ENCODE measurements at regions not wholly inside any gene's neighbourhood (a gene's known extent, or its start where the extent isn't known, plus 50 kb on each side); places are given as distances from the start of the nearest gene placed in this dataset.

DNA sequence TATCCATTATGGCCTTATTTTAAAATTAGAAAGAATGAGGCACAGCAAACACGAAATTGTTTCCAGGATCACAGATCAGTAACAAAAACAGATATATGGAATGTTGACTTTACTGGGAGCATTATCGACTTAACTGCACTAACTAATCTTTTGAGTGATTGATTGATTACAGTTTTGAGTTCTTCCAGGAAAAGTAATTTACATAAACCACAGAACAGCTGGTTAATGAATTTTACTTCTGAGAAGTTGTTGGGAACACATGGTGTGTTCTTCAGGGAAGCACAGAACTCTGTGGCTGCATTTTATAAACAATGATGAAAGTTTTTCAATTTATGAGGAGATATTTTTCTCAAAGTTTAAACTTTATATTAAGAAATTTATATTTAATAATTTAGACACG is 802.4 kb upstream of the ACO1 start:
- Histone ChIP-seq H3K4me3 (no peak overlapping the region), H3K9me3 (no peaks in the 10 kb centered on the region), H3K4me1 (no peaks in the 10 kb centered on the region), H3K27ac (no peak overlapping the region), H3K27me3 (no peaks in the 10 kb centered on the region), H3K36me3 (no peaks in the 10 kb centered on the region)
- WGBS, 4 donors: 32 to 40% (median 37%) methylated on average over 3 of the region's 3 CpGs
- ATAC-seq (no peak), DNase-seq (no peak)
- TF ChIP-seq POLR2A (IDR thresholded peaks at IDR 0.05): no peak
- TF ChIP-seq, protein P1, sequence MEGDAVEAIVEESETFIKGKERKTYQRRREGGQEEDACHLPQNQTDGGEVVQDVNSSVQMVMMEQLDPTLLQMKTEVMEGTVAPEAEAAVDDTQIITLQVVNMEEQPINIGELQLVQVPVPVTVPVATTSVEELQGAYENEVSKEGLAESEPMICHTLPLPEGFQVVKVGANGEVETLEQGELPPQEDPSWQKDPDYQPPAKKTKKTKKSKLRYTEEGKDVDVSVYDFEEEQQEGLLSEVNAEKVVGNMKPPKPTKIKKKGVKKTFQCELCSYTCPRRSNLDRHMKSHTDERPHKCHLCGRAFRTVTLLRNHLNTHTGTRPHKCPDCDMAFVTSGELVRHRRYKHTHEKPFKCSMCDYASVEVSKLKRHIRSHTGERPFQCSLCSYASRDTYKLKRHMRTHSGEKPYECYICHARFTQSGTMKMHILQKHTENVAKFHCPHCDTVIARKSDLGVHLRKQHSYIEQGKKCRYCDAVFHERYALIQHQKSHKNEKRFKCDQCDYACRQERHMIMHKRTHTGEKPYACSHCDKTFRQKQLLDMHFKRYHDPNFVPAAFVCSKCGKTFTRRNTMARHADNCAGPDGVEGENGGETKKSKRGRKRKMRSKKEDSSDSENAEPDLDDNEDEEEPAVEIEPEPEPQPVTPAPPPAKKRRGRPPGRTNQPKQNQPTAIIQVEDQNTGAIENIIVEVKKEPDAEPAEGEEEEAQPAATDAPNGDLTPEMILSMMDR (IDR thresholded peaks at IDR 0.05): no peak
- intact Hi-C loops (cut with DNase I): loop anchor here in 1 of 10 donors (10.0 kb wide), 1 partner anchor 57 kb away; no protein-coding TSS in a partner anchor

DNA sequence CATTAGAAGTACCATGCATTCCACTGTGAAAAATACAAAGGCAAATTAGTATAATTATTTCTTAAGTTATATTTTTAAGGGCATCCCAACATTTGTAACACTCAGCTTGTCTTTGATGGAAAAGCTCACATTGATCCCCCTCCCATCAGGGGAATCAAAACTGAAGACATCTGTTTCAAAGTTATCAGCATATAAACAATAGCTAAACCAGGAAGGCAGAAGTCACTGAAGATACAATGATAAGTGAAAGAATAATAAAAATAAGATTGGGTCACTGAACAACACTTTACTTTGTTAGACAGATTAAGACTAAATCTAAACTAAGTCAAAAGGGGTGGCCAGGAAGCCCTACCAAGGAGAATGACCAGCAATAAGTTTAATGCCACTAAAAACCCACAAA is 801.9 kb upstream of the ACO1 start:
- no peaks in the 10 kb centered on the region for H3K9me3 ChIP-seq
- no peak for ATAC-seq
- no peaks in the 10 kb centered on the region for H3K36me3 ChIP-seq
- H3K4me3 ChIP-seq: no peak overlapping the region
- DNase-seq: no peak
- intact Hi-C loops (cut with DNase I): loop anchor here in 1 of 10 donors (10.0 kb wide), 1 partner anchor 58 kb away; no protein-coding TSS in a partner anchor
- H3K4me1 ChIP-seq: no peaks in the 10 kb centered on the region
- H3K27ac ChIP-seq: no peak overlapping the region
- no peaks in the 10 kb centered on the region for H3K27me3 ChIP-seq
- TF ChIP-seq, protein P1 (IDR thresholded peaks at IDR 0.05): no peak
- TF ChIP-seq POLR2A (IDR thresholded peaks at IDR 0.05): no peak

DNA sequence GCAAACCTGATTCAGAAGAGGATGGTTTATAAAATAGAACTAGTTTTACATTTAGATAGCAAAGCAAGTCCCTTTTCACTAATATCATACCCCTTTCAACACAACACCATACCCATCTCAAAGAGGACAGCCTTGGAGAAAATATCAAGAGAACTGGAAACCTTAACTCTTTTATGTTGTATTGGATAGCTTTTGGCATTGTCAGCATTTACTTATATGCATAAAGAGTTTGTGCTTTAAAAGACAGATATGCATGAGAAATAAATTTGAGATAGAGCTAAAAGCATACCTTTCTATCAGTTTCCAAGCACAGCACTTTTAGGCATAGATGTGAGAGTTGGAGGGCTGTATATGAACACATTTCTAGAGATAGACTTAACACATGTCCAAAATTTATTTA is 799.3 kb upstream of the ACO1 start:
- Histone ChIP-seq H3K27ac (no peak overlapping the region), H3K4me1 (no peaks in the 10 kb centered on the region), H3K4me3 (no peak overlapping the region), H3K27me3 (no peaks in the 10 kb centered on the region), H3K36me3 (no peaks in the 10 kb centered on the region), H3K9me3 (no peaks in the 10 kb centered on the region)
- ATAC-seq (no peak), DNase-seq (no peak)
- TF ChIP-seq POLR2A (IDR thresholded peaks at IDR 0.05): no peak
- TF ChIP-seq, protein P1 (IDR thresholded peaks at IDR 0.05): no peak
- intact Hi-C loops (cut with DNase I): loop anchor here in 1 of 10 donors (10.0 kb wide), 1 partner anchor 60 kb away; no protein-coding TSS in a partner anchor

DNA sequence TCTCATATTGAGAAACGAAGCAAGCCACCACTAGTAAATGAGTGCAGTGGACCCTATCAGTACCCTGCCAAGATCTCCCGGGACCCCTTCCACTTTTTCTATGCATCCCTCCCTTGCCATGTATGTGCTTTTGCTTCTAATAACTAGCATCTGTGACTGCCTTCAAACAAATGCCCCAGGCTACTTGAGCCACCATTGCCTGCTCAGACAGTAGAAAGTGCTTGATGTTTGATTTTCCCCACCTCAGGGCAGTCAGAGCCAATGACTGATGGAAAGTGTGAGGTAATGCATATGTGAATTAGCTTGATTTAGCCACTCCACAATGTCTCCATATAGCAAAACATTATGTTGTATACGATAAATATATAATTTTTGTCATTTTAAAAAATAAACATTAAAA is 797.3 kb upstream of the ACO1 start:
- no peaks in the 10 kb centered on the region for H3K27me3 ChIP-seq

More for the DNA sequence above, 797.3 kb upstream of the ACO1 start:
- no peaks in the 10 kb centered on the region for H3K9me3 ChIP-seq
- no peak overlapping the region for H3K4me3 ChIP-seq
- WGBS, 4 donors: 75 to 79% (median 77%) methylated on average over 3 of the region's 3 CpGs
- H3K4me1 ChIP-seq: no peaks in the 10 kb centered on the region
- no peak overlapping the region for H3K27ac ChIP-seq
- TF ChIP-seq, protein P1 (IDR thresholded peaks at IDR 0.05): no peak
- no peak for TF ChIP-seq POLR2A (IDR thresholded peaks at IDR 0.05)
- no peaks in the 10 kb centered on the region for H3K36me3 ChIP-seq
- ATAC-seq (no peak), DNase-seq (no peak)
- intact Hi-C loops (cut with DNase I): loop anchor here in 1 of 10 donors (10.0 kb wide), 1 partner anchor 62 kb away; no protein-coding TSS in a partner anchor
